Hepatocyte (in vitro differentiated cells): ENCODE measurements at regions not wholly inside any gene's neighbourhood (a gene's known extent, or its start where the extent isn't known, plus 50 kb on each side); places are given as distances from the start of the nearest gene placed in this dataset.

Source experiments
- CTCF ChIP-seq: fragments of 200-600 bp; sonication (generic); IDR thresholded peaks from 2 replicates; pipeline ENCODE4 v1.5.1; 2016; ENCODE audit warnings: antibody characterized with exemption, mild to moderate bottlenecking; ENCODE audit not compliant: poor library complexity
- EZH2 ChIP-seq: fragments of 200-600 bp; sonication (generic); IDR thresholded peaks from 2 replicates; pipeline ENCODE4 v1.6.1; 2016; ENCODE audit warnings: antibody characterized with exemption, mild to moderate bottlenecking, borderline replicate concordance
- EZH2phosphoT487 ChIP-seq: fragments of 200-600 bp; sonication (generic); IDR thresholded peaks from one replicate; pipeline ENCODE4 v1.6.1; 2018; ENCODE audit warnings: antibody characterized with exemption, mild to moderate bottlenecking, low read depth, moderate library complexity; ENCODE audit not compliant: unreplicated experiment, severe bottlenecking

- TF ChIP-seq EZH2 = no peak
- TF ChIP-seq CTCF = no peak
- TF ChIP-seq EZH2phosphoT487 = no peak
Observed at GRCh38 chr22:48724899-48725298, 1102.8 kb downstream of the BRD1 start.
